Mucosa of gallbladder (tissue), 1 donor: ENCODE measurements at regions not wholly inside any gene's neighbourhood (a gene's known extent, or its start where the extent isn't known, plus 50 kb on each side); places are given as distances from the start of the nearest gene placed in this dataset.

Source experiments
- DNase-seq: peaks from one replicate; pipeline ENCODE4 v3.0.0-alpha.2; 2020; ENCODE audit warnings: low spot score
- donor health status: DM: no; HTN: no; CAD: no.

DNA sequence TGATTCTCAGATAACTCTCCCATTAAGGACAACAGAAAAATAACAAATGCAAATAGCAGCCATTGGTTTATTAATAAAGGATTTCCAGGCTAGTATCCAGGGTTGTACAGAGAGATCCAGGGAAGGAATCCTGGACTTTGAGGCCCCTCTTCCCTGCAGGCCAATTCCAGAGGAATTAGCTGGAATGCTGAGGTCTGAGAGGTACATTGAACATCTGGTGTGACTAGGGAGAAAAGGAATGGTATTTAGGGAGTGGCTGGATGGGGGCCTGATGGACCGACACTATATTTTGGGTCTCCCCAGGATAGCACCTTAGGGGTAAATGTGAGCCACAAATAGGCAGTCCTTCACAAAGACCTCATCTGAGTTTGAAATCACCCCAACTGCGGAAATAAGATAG lies 924.5 kb downstream of the AACS start:
- no peak for DNase-seq

DNA sequence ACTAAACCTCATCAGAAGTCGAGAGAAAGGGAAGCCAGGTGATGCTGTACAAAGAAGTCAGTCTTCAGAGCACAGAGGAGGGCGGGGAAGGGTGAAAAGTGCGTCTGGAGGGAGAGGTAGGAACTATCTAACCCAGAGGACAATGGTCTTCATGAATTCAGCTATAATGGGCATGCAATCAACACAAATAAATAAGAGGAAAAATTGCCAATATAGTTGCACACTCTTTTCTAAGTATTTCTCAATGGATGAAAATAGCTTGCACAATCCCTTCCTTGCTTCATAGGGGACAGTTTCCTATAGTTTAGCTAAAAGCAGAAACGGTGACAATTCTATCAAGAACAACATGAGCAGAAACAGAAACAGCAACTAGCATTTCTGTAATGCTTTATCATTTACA lies 931.2 kb downstream of the AACS start:
- DNase-seq: no peak

DNA sequence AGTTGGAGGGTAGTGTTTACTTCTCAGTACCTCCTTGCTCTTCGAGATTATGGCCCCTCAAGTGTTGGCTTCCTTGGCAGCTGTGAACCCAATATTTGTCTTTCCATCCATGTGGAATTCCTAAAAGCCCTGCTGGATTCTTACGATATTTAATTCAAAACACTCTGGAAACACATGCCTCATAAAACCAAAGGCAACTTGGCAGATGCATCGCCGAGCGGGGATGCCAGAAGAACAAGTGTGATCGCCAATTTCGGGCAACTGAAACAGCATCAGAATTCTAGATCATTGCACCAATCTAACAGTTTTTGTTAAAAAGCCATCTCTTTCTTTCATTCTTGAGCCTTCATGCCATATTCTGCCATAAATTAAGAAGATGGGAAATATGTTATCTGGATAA lies 934.4 kb downstream of the AACS start:
- DNase-seq: no peak

DNA sequence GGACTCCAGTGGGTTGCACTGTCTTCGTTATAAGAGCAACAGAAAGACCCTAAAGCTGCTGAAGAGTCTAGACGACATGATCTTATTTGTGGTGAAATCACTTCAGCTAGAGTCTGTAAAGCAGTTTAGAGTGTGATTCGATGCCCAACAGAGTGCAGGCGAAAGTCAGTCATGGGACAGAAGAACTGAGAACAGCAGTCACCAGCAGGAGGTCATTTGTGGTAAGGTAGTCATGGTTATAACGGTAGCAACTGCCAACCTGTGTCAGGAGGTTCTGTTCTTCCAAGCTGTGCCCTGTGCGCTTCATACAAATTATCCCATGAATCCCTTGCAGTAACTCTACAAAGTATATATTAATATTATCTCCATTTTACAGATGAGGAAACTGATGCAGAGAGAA lies 954.1 kb downstream of the AACS start:
- DNase-seq: no peak

DNA sequence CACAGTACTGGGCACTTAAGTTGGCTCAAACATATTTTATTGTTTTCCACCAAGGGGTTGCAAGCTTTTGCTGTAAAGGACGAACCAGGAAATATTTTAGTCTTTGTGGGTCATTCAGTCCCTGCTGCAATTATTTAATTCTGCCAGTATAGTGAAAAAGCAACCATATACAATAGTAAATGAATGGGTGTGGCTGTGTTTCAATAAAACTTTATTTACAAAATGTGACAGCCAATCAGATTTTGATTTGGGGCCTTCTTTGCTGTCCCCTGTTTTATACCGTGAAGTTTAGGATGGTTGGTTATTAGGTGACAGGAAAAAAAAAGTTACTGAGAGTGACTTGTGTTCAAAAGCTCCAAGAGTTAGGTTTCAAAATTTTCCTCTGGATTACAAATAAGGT lies 956.4 kb downstream of the AACS start:
- no peak for DNase-seq

DNA sequence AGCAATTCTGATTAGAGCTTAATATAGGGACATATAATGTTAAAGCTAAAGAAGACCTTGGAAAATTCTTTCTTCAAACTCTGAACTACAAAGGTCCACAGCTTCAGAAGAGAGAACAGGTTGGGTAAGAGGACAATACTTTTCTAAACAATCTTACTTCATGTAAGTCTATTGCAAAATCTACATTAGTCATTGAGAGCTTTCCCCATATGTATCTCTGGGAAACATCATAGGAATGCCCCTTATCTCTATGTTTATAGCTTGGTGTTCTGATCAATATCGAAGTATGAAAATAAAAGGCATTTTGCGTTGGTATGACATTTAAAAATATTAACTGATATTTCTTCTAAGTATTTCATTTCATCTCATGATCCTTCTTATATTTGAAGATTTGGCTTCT lies 962.6 kb downstream of the AACS start:
- no peak for DNase-seq

DNA sequence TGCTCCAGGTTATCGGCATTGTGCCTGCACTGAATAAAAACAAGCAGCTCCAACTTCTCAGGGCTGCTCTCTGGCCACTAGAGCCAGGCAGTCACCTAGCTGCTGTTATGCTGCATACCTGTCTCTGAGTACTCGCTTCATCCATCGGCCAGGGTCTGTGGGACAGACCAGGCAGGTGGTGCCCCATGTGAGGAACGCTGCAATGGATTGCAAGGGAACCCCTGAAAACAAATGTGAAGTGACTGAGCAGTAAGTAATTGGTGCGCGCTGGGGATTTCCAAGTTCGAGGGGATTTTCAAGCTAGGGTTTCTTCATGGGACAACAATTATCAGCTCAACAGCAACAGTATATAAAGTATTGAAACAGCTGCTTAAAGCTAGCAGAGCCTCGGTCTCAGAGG lies 965.3 kb downstream of the AACS start:
- DNase-seq: no peak

DNA sequence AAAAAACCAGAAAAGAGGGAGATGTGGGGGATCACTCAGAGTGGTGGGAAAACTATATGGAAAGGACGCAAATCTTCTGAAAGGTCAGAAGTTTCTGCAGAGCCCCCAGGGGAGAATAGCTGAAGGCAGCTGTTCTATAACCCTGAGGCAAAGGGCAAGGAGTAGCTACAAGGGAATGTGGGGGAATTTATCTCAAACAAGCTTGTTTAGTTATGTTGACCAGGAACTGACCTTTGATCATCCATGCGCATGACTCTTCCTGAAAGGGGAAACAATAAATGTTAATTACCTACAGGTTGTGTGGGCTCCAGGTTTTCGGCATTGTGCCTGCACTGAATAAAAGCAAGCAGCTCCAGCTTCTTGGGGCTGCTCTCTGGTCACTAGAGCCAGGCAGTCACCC lies 968.5 kb downstream of the AACS start:
- peak; percentile 16 for DNase-seq

DNA sequence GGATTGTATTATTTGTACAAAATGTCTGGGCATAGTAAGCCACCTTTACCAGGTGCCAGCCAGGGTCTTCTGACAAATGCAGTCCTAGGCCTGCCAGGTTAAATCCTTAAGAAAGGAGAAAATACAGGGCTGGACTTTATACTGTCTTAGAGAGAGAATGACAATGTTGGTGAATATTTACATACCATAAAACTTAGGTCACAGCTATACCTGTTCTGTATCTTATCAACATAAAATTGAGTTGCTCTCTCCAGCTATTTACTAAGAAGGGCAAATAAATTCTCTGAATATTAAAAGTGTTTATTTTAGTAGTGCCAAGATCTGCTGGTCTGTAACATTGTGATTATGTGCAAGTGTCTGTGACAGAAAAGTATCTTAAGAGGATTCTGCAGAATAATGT lies 971.1 kb downstream of the AACS start:
- no peak for DNase-seq

DNA sequence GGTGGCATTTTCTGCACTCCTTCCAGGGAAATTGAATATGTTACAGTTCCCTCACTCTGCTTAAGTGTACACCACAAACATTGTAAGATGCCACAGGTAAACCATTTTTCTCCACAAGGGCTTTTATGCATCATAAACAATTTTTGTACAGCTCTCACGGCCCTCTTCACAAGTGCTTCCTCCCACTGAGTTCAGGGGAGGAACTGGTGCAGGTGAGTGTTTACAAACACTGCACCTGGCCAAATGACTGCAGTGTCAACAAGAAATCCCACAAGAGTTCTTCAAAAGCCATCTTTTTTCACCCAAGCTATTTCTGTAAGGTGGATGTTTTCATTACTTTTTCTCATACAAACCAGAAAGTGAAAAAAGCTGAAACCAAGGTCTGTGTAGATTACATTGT lies 973.2 kb downstream of the AACS start:
- no peak for DNase-seq

DNA sequence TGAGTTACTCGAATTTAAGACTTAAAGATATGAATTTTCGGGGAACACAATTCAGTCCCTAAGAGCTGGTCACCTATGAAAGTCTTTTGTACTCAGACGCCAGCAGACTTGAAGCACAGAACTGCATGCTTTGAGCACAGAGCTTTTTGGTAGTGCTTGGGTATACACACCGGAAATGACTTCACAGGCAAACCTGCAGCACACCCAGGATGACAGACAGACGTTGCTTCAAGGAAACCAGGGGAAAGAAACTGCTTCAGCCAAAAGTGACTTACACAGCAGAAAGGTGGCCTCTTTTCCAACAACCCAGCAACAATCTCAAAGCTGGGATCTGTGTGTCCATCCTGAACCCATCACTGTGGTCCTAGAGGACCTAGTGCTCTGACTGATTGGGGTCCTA lies 975.1 kb downstream of the AACS start:
- DNase-seq: no peak

DNA sequence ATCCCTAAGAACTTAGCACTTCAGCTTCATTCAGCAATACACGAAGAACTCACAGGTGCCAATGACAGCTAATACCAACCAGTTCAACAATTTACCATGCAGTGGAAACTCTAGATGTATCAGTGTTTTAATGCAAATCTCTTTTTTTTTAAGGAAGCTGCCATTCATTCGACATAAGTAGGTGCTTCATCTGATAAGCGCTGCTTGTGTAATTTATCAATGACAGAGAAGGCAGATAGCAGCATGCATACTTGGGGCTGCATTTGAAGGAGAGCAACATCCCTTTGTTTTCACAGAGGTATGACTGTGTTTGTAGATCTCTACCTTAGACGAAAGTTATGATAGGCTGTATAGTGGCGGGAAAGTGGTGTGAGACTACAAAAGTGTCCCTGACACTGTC lies 977.1 kb downstream of the AACS start:
- DNase-seq: no peak

DNA sequence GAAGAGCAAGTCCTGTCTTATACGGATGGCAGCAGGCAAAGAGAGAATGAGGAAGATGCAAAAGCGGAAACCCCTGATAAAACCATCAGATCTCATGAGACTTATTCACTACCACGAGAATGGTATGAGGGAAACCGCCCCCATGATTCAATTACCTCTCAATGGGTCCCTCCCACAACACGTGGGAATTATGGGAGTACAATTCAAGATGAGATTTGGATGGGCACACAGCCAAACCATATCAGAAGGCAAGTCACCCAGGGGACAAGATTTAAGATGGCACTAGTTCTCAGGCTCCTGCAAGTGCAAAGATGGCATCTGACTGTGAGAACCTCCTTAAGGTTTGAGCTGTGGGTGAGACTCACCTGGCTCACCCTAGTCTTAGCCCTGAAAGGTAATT lies 984.3 kb downstream of the AACS start:
- peak; percentile 74 for DNase-seq

DNA sequence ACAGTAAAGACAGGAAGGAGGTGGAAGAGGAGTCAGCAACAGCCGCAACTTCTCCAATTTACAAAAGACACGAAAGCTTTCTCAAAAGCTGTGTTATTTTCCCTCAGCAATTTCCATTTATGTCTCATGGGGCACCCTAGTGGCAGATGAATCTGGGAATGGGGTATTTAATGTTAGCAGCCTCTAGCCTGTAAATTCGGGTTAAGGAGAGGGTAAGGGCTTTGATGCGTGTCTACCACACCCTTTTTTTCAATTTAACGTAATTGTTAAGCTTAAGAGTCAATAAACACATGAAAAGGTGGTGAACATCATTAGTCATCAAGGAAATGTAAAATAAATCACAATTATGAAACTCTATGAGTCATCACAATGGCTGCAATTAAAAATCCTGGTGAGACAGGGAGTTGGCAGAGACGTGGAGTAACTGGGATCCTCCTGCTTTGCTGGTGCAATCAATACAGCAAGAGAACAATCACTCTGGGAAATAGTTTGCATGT lies 986.4 kb downstream of the AACS start:
- peak; percentile 66 for DNase-seq

DNA sequence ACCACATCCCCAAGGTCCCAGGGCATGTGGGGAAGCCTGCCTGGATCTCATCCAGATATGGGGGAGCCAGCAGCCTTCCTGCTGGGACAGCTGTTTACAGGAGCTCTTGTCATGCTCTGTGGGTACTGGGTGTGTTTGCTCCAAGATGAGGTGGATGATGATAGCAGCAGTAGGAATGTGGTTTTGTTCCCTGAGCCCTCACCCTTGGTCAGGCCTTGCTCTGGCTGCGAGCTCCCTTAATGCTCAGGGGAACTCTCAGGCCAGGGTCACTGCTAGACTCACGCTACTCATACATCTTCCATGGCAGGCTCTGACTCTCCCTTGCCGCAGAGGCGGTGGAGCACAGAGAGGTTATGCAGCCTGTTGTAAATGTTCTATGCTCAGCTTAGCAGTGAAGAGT lies 990.3 kb downstream of the AACS start:
- DNase-seq: no peak

DNA sequence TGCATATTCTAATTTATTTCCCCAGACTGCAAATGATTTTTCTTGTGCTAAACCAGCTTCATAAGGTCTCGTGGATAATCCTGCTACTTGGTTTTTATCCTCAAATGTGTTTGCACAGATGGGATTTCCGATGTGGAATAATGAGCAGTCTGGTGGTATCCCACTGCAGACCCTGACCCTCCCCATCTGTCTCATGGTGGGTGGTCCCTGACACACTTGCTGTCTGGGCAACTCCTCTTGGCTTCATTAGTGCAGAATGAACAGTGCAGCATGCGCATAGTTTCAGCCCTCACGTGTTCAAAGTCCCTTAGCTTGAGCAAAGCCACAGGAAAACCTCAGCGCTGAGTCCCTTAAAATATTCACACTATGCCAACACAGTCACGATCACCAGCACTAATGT lies 996.5 kb downstream of the AACS start:
- no peak for DNase-seq

DNA sequence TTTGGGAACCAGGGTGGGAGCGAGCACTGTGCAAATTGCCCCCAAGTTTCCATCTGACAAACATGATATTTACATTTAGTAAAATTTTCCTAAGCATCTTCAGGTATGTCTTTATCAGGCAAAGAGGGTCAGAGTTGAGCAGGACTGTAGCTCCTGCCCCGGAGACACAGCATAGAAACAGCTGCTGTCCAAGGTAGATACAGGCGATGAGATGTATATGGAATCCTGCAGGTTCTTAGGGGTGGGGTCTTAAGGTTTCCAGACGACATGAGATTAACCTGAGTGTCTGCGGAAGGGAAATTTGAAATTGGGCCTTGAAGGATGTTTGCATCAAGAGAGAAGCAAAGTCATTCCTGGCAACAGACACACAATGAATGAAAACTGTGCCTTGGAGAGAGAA lies 998.8 kb downstream of the AACS start:
- DNase-seq: no peak

DNA sequence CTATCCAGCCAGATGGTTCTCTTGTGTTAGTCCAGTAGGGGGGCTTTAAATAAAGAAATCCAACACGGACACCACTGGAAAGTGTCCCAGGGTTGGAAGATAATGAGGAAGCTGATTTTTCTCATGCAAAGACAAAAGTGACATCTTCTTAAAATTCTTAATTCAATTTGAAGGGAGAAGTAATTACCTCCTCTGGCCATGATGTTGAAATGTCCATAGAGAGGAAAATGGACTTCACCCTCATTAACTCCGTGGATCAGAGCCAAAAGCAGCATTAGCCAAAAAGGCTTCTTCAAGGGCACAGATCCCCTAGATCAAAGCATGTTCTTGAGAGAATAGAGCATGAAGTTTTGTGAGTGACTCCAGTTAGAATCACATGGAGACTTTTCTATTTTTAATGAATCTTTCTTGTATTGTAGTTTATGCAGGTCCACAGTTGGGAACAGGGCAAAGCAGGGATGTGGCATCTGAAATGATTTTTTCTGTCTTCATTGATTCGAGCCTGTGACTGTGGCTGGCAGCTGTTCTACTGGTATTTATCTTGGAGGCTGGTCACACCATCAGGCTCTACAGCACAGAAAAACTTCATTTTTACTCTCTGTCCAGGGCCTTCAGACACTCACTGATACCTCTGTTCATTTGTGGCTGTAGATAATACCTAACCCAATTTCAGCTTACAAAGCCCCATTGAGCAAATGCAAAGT lies 1002.5 kb downstream of the AACS start:
- DNase-seq: peak; percentile 28

DNA sequence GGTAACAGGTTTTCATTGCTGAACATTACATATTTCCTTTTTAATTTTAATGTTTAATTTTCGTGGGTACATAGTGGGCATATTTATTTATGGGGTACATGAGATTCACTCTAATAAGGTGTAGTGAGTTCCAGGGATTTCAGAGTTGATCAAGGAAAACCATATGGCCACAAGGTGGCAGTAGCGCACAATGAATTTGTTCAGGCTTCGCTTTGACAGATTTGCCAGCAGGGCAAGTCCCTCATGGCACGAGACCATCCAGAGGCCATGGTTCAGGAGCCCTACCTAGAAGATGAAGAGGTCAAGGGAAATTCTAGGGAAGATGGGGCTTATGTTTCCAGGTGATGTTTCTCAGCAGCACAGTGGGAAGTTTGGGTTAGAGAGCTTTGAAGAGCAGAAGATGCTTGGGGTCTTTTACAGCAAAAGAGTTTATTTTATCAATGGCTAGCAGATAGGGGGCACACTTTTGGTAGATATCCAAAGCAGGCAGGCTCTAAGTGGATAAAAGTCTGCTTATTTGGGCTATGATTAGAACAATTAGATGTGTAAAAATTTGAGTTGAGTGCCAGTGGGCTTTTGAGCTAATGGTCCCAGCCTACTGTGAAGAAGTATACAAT lies 1004.4 kb downstream of the AACS start:
- DNase-seq: peak; percentile 62

DNA sequence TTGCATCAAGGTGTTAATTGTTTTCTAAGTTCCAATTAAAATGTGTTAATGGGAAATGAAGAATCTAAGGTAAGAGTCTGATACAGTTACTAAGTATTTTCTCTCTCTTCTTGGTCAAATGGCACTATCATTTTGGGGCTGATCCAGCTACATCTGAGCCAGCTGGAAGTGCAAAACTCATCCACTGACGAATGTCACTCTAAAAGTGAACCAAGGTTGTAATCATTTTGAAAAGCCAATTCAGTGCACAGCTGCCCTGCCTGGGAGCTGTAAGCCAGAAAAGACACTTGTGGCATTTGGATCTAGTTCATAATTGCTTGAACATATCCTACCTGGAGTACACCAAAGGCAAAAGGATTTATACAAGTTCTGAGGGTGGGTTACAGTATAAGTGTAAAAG lies 1011.3 kb downstream of the AACS start:
- DNase-seq: no peak

DNA sequence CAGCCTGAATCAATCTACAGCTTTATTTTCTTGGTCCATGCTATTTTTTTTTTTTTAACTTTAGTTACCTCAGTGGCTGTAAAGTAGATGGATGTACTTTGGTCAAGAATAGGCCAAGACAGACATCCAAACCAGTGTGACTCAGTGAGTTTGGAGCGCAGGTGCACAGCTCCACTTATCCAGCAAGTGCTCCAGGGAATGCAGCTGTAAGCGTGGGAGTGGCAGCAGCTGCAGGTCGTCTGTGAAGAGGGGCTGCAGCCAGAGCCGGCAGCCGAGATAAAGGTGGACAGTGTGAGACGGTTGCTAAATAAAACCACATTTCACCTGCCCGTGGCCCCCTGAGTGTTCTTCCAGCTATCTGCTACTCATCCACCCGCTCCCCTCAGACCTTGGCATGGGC lies 1018.7 kb downstream of the AACS start:
- DNase-seq: no peak

DNA sequence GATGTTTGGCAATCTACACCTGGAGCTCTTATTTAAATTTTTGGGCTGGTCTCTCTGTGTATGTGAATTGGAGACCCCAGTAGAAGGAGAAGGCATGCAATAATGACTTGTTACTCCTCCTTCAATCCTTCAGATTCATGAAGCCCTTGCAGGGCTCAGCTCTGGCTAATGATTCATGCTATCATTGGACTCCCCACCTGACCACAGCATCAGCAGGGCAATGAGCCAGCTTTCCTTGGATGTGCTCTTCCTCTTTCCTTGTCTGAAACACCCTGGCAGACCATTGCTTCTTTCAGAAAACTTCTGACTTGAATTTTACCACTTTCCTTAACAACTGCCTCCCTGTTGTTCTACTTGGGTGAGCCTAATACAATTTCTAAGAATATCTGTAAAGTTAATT lies 1019.2 kb downstream of the AACS start:
- peak; percentile 56 for DNase-seq

DNA sequence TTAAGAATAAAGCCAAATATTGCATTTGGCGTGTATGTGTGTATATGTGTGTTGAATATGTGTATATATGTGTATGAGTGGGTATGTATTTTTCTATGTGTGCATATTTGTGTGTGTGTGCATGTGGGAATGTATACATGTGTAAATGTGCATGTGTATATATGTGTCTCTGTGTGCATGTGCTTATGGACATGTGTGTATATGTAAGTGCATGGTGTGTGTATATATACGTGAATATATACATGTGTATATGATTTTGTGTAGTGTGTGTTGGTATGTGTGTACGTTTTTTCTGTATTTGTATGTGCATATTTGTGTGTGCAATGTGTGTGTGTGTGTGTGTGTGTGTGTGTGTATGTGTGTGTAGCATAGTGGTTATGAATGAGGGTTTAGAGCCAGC lies 1021.0 kb downstream of the AACS start:
- DNase-seq: no peak

DNA sequence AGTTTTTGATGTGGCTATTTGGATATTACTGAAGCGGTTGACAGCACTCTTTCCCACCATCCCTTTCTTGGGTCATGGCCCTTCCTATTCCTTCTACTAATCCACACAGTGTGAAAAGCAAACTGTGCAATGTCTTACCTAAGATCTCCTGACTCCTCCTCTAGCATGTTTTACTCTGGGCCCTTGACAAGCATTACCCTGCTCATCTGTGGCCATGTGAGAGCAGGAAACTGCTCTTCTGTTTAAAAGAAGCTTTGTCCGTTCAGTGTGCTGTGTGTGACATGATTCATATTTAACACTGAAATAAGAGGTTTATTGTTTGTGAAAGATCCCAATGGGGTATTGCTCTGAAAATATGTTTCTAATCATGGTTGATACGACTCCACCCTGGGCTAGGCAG lies 1022.5 kb downstream of the AACS start:
- DNase-seq: no peak
